Astrocyte (in vitro differentiated cells and primary cell): ENCODE measurements at regions not wholly inside any gene's neighbourhood (a gene's known extent, or its start where the extent isn't known, plus 50 kb on each side); places are given as distances from the start of the nearest gene placed in this dataset.

Experiments used
- CTCF ChIP-seq: IDR thresholded peaks from 2 replicates; pipeline ENCODE4 v1.5.1; 2011; ENCODE audit warnings: low read depth, mild to moderate bottlenecking, inconsistent platforms, low read length, moderate library complexity; ENCODE audit not compliant: insufficient read depth
- EZH2 ChIP-seq: IDR thresholded peaks from 2 replicates; pipeline ENCODE4 v1.6.1; 2012; ENCODE audit warnings: mild to moderate bottlenecking, low read length, inconsistent platforms; ENCODE audit not compliant: insufficient read depth

- TF ChIP-seq CTCF (no peak), EZH2 (no peak)
Observed at GRCh38 chr5:125833398-125833797, 589.8 kb upstream of the GRAMD2B start.
